GM21526 (cell line): ENCODE measurements at regions not wholly inside any gene's neighbourhood (a gene's known extent, or its start where the extent isn't known, plus 50 kb on each side); places are given as distances from the start of the nearest gene placed in this dataset.
"Not testable (repeated sequence)": the region's sequence is repeated elsewhere in the genome, so short reads cannot be mapped to it uniquely, and the experiment has no call there.

Source experiments
- ATAC-seq: cut with Tn5 transposase; IDR thresholded peaks from one replicate; pipeline ENCODE4 v1.9.1; 2021; ENCODE audit warnings: moderate library complexity; ENCODE audit not compliant: unreplicated experiment, low FRiP score

DNA sequence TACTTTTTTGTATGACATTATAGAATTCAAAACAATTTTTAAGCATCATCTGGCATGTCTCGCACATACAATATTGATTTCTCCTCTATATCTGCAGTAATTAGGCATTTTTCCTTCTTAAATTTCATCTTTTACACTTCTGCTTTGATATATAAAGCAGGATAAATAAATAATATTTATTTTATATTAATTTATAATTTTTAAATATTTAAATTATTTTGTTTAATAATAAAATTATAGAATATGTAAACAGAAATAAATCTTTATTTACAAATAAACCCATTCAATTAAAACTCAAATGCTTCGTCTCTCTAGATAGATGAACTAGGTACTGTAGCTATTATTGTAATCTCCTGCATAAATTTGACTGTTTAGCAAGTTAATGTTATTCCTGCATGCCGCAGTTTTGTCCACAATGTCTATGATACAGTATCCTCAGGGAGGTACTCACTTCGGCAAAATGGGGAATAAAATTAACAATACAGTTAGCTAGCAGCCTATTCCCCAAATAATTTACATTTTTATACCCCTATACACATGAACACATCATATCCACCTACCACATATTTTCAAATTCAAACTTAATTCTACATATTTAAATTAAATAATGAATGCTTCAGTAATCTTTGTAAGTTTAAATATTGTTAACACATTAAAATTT, 473.6 kb upstream of the SLC10A2 start:
- ATAC-seq, result no peak

DNA sequence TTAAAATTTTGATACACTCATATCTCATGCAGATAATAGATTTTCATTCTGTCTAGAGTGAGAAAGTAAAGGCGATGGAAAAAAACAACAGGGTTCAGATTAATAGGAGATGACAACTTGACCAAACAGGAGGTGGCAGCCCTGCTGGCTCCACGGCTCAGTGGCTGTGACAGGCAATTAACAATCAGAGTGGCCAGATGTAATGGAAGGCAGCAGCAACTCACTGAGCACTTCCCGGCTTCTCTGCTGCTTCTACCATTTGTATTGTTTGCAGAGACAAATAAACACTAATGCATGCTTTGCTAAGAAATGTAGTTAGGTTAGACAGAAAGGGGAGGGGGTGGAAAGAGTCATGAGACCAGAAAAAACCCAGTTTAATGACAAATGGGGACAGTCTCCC, 473.0 kb upstream of the SLC10A2 start:
- ATAC-seq, result no peak

DNA sequence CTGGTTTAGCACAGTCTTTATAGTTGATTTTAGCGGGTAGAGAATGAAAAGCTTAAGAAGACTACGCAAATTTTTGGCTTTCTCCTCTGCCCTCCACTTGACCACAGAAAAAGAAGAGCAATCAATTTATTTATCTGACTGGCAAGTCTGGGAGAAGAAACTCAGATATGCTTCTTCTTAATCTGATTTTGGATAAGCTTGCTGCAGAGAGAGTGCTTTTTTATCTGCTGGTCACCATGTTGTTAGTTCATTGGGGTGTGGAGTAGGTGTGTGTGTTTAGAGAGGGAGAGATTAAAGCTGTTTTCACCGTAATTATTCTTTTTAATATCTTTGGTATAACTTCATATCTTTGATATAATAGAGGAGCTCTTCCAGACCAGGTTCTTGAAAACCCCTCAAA, 471.4 kb upstream of the SLC10A2 start:
- no peak for ATAC-seq

DNA sequence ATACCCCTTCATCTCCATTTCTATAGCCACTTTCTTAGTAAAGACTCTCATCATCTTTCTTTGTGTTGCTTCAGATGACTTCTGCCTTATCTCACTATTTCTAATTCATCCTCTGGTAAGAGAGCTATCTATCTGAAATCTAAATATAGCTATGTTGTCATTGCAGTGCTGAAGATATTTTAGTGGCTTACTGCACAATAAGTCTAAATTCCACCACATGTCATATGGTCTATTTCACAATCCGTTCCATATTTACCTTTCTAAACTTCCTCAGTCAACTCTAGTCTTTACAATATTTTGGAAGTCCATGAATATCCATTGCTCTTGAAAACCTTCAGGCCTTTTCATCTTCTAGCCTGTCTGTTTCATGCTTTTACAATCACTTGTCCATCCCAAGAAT, 465.1 kb upstream of the SLC10A2 start:
- ATAC-seq, result no peak

DNA sequence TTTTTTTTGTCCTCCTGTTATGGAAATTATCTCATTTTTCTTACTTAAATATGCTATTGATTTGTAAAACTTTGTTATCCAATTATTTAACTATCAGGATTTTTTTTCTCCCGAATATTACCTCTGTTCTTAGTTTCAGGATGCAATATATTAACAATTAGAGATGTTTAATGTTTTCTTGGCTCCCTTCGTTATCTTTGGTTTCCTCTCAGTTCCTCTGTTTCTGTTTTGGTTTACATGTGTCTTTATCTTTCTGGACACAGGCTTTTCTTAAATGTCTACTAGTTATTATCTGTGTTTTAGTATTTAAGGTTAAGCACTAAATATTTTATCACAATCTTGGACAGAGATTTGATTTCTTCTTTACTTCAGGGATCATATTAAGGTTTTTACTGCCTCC, 462.2 kb upstream of the SLC10A2 start:
- no peak for ATAC-seq

DNA sequence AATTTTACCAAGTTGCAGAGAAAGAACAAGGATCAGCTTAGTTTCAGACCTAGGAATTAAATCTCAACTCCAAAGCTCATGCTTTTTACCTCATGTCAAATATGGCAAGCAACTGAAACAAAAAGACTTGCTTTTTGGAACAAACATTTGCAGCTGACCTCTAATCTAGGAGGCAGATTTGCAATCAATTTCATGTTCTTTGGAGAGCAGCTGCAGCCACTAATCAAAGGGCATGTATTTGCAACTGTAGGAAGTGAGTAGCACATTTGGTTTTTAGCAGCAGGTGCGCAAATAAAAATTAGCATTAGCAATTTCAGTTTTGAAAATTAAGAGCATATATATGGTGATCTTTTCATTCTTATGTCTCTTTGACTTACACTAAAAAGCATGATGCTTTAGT, 459.3 kb upstream of the SLC10A2 start:
- ATAC-seq, result no peak

DNA sequence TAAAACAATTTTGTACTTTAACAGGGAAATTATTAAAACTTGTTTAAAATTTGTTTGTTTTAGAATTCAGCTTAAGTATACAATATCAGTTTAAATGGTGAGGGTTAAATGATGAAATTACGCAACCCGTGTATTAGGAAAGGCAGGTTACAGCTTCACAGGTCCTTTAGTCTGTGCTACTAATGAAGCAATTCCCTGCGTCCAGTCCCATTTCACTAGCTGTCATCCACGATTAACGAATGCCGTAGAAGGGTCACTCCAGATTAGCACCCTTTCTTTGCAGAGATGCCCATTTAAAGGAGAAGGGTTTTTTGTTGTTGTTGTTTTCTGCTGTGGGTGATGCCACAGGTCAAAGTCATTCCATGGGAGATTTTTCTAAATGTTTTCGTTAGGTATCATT, 457.6 kb upstream of the SLC10A2 start:
- ATAC-seq, result no peak

DNA sequence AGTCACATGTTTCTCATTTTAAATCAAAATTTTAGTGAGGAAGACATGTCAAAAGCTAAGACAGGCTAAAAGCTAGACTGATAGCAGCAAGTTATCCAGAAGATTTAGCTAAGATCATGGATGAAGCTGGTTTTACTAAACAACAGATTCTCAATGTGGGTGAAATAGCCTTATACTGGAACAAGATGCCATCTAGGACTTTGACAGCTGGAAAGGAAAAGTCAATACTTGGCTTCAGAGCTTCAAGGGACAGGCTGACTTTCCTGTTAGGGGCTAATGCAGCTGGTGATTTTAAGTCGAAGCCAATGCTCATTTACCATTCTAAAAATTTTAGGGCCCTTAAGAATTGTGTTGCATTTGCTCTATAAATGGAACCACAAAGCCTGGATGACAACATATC, 455.3 kb upstream of the SLC10A2 start:
- ATAC-seq, result no peak

DNA sequence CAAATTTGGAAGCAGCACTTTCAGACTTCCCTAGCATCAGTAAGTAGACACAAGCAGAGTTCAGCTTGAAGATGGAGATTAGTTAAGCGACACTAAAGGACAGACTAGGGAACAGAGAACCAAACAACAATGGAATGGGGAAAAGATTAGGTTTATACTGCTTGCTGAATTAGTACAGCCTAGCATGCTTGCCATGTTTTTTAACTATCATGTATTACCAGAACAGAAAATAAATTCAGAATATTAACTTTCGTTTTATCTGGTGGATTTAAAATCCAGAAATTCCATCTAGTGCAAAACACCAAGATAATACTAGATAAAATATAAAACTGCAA, 451.5 kb upstream of the SLC10A2 start:
- no peak for ATAC-seq

DNA sequence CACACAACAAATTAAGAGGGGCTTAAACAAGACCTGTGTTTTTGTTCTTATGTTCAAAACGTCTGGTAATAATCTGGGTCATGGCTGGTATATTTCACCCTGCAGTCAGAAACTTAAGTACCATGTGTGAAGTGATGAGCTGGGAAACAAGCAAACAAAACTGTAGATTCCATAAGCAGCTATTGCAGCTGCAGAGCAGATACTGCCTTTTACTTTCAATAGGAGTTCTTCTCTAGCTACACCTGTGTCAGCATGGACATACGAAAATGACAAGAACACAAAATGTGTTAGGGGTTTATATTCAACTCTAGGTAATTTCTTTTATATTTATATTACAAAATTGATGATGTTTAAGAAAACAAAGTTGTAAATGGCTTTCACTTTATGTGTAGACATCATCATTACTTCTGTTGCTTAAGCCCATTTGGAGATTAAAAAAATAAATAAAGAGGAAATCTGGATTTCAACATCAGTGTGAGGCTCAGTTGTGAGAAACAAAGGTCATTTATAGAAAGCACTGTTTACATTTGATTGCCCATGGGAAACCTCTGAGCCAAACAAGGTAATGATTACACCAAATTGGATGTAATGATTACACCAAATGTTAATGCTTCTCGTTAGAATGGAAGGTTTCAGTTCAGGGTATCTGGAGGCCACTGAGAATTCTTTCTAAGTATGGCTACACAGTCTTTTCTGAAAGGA, 451.0 kb upstream of the SLC10A2 start:
- ATAC-seq, result peak; percentile 78

DNA sequence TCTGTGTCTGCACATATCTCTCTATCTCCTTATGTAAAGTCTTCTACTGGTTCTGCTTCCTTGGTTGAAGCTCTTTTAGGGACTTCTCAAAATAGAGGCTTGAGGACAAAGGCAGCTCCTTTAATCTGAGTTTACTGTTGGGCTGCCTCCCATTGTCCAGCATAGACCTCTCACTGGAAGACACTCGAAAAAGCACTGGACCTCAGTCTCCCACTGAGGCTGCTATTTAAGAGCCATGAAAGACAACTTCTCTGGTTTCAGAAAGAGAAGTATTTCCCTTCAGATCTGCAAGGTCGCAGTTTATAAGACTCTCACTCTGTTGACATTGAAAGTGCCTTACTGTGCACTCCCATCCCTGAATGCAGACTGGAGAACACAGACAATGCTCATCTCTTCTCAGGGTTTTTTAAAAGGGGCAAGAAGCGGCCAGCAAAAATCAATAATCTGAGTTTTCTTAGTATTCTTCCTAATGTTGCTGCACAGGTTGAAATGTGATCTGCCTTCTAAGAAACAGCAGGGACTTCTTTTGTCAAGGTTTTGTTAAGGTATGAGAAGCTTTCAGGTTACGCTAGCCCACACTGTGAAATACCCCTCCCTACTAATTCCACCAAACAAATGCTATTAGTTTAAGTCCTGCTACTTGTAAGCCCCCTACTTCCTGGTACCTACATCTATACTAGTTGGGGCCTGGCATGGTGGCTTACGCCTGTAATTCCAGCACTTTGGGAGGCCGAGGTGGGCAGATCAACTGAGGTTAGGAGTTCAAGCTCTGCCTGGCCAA, 450.0 kb upstream of the SLC10A2 start:
- ATAC-seq, result no peak

DNA sequence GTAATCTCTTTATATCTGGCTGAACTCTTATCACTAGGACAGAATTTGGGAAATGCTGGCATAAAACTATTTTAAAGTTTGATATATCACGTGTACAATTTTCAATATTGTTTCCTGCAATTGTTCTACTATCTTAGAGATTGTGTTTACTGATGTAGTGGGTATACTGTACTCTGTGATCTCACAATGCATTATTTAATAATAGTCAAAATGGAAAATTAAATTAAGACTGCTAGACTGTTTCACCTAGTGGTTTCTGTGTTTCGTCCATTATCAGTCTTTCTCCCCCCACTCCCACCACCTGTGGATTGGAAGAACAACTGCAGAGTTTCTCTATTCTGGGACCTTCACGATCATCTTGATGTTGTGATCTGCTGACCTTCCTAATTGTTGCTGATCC, 449.2 kb upstream of the SLC10A2 start:
- no peak for ATAC-seq

DNA sequence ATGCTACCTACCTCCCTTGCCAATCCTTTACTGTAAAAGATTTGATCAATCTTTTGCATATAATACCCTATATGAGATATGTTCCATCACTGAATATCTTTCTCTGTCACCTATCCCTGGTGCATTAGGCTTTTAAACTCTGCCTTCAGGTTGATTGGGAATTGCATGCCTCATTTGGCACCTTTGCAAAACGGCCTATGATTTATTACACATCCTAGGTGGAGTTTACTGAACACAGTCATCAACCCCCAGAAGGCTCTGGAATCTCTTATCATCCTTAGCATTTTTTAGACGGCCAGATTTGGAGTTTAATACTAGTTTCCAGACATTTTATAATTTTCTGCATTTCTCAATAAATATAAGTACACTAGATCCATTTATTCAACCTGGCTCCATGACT, 448.4 kb upstream of the SLC10A2 start:
- ATAC-seq, result no peak

DNA sequence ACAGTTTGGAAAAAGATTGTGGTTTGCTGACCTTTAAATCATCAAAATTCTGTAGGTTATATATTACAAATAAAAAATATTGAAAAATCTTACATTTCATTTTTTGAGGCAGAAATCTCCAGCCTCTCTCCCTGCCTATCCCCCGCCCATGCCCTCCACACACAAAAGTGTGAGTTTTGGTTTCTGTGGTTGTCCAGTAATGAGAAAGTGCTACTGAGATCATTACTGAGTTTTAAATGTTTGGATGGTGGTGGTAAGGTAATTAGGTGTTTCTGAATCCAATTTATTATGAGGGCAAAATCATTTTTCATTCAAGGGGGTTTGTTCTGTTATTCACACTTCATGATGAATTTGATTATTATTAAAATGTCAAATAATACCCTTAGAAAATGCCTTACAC, 448.0 kb upstream of the SLC10A2 start:
- no peak for ATAC-seq

DNA sequence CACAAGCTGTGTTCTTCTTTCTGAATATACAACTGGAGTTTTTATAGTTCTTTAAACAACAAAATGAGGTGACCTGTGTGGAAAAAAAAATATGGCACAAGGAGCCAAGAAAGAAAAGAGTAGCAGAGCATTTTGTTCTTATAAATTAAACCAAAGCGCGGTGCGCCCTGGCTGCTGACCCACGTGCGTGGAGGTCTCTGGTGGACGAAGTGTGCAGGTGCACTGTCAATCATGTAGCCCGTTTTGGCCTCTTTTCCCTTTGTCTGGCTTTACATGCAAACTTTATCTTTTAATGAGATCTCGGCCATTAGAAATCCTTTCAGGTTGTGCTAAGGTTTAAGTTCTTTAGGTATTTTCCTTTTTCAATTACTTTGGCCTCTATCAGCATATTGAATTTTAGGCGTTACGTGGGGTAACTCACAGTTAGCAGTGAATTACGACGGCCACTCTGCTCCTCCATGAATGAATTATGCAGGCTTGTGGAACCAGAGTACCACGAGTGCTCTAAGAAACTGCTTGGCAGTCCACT, 443.9 kb upstream of the SLC10A2 start:
- no peak for ATAC-seq

DNA sequence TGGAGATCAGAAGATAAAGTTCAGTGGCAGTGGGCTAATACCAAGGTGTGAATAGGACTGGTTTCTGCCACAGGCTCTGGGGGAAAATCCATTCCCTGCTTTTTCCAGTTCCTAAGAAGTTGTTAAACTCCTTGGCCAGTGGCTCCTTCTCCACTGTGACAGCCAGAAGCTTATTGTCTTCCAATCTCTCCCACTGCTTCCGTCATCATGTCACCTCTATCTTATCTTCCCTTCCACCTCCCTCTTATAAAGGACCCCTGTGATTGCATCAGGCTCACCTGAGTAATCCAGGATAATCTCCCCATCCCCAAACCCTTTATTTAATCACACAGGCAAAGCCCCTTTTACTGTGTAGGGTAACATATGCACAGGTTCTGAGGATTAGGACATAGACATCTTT, 431.2 kb upstream of the SLC10A2 start:
- no peak for ATAC-seq

DNA sequence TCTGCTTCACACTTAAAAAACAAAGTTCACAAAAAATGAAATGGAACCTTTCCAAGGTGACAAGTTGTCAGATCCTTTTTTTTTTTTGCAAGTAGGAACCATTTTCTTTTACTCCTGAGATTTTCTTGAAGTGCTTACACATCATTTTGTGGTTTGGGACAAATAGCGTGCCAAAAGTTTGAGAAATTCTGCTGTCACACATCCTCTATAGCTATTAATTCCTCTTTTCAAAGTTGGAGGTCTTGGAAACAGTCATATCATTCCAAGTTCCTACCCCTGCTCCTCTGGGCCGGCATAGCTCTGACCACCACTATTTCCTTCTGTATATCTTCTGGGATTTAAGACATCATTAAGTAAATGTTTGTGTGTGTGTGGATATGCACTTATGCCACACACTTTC, 421.6 kb upstream of the SLC10A2 start:
- no peak for ATAC-seq

DNA sequence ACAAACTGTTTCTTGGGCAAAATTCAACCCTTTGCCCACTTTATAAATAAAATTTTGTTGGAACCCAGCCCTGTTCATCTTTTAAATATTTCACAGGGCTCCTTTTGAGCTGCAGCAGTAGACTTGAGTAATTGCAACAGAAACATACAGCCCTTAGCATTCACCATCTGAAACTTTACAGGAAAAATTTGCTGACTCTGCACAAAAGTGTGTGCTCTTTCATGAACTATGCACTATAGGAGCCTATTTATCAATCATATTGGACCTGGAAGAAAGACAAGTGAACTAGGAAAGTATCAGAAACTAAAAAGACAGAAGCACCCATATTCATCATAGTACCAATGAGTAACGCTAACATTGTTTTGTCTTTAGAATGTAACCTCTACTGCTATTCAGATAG, 406.9 kb upstream of the SLC10A2 start:
- ATAC-seq, result no peak

DNA sequence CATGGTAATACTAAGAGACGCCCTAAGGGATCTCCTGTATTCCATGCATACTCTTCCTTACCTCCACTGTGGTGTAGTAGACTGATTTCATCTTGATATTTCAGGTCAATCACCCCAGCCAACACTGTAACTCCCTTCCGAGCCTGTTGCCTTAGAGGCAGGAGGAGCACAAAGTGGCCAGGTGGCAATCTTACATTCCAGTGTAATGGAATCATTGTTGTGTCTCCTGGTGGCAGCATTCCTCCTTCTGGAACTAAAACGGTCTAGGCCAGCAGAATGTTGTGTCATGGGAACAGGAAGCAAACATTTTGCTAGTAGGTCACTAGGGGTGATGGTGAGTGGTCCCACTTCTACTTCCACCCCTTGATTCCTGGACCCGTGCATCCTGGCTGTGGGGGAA, 405.7 kb upstream of the SLC10A2 start:
- ATAC-seq, result no peak

DNA sequence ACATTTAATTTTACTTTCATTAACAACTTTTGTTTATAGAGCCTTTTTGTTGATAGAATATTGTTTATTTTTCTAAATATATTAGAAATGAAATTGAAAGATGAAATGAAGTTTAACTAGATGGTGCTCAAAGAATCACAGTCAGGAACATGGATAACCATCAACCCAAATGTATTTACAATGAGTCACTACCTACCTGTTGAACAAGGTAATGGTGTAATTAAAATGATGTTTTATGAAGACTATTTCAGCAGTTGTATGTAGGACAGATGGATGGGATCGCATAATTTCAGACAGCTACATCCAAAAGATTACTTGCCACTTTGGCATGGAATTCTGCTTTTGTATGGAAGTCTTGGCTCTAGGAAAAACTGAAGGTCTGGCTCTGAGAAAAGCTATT, 403.6 kb upstream of the SLC10A2 start:
- ATAC-seq, result no peak

DNA sequence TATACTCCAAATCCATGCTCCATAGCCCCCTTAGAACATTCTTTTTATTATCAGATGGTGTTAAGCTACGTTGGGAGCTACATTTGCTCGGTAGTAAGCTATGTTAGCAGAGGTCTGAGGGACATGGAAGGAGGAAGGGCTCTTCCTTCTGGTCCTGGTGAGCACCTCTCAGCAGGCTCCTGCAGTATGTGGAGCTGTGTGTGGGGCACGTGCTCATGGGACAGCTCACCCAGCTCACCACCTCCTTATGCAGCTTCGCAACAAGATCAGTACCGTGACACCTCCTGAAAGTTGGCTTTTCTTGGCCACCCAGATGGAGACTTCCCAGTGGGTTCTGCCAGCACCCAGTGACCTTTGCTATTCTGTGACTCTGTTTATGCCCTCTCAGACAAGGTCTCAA, 400.5 kb upstream of the SLC10A2 start:
- ATAC-seq, result no peak

DNA sequence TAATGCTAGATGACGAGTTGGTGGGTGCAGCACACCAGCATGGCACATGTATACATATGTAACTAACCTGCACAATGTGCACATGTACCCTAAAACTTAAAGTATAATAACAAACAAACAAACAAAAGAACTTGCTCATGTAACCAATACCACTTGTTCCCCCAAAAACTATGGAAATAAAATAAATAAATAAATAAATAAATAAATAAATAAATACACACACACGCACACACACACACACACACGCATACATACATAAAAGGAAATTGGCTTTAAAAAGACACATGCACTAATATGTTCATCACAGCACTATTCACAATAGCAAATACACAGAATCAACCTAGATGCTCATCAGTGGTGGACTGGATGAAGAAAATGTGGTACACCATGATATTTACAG, 394.0 kb upstream of the SLC10A2 start:
- ATAC-seq, result not testable (repeated sequence)
